ENCODE measurements at regions not wholly inside any gene's neighbourhood (a gene's known extent, or its start where the extent isn't known, plus 50 kb on each side); places are given as distances from the start of the nearest gene placed in this dataset.

- TF ChIP-seq ZNF362 (tag by site-specific recombination; IDR thresholded peaks at IDR 0.05): no peak
- TF ChIP-seq ZNF138 (tag by site-specific recombination; IDR thresholded peaks at IDR 0.05; ENCODE audit: borderline replicate concordance): no peak
- TF ChIP-seq ZNF777 (tag by site-specific recombination; IDR thresholded peaks at IDR 0.05; ENCODE audit: borderline replicate concordance): no peak
Observed at GRCh38 chr14:28163233-28163632, 603.4 kb upstream of the FOXG1 start.

Measured in HEK293 (cell line).